ENCODE measurements at regions not wholly inside any gene's neighbourhood (a gene's known extent, or its start where the extent isn't known, plus 50 kb on each side); places are given as distances from the start of the nearest gene placed in this dataset.

- TF ChIP-seq CTCF (IDR thresholded peaks at IDR 0.05 in 8 of 11, conservative IDR thresholded peaks at IDR 0.05 in 3 of 11) (no peak), POLR2A (IDR thresholded peaks at IDR 0.05) (no peak)
Observed at GRCh38 chr13:37295071-37295470, 189.6 kb upstream of the CSNK1A1L start.
